ENCODE measurements at regions not wholly inside any gene's neighbourhood (a gene's known extent, or its start where the extent isn't known, plus 50 kb on each side); places are given as distances from the start of the nearest gene placed in this dataset.

GRCh38 chr14:101361044-101361443 lies 200.3 kb upstream of the DIO3 start:
- no peak for DNase-seq (ENCODE audit: unreplicated experiment)
- Mint-ChIP-seq H3K27me3 (ENCODE audit: insufficient read depth, unreplicated experiment) (peaks cover 7% of the 10 kb centered on the region), H3K9me3 (ENCODE audit: unreplicated experiment) (peaks cover 13% of the 10 kb centered on the region), H3K4me1 (ENCODE audit: insufficient read depth, unreplicated experiment) (no peaks in the 10 kb centered on the region), H3K27ac (ENCODE audit: low read depth, unreplicated experiment) (no peak overlapping the region), H3K4me3 (ENCODE audit: unreplicated experiment) (no peak overlapping the region), H3K36me3 (ENCODE audit: insufficient read depth, unreplicated experiment) (no peaks in the 10 kb centered on the region)
- no TSS peak for BruUV-seq (replicated peaks)
- TF ChIP-seq CTCF (IDR thresholded peaks at IDR 0.05; ENCODE audit: unreplicated experiment), result no peak
- ChIA-PET CTCF (interaction anchor here (0.5 kb wide), 1 partner anchor 713 kb away, joined by 3 read pairs; no protein-coding TSS in a partner anchor), POLR2A (no interaction called here)
- intact Hi-C loops (cut with micrococcal nuclease), result no loop called here

GRCh38 chr14:101361451-101362433 lies 199.6 kb upstream of the DIO3 start:
- POLR2A ChIA-PET, result no interaction called here
- CTCF ChIA-PET, result interaction anchor here (0.5 kb wide), 1 partner anchor 713 kb away, joined by 3 read pairs; no protein-coding TSS in a partner anchor
- Mint-ChIP-seq H3K4me1 (ENCODE audit: insufficient read depth, unreplicated experiment) (no peaks in the 10 kb centered on the region), H3K4me3 (ENCODE audit: unreplicated experiment) (no peak overlapping the region), H3K27ac (ENCODE audit: low read depth, unreplicated experiment) (no peak overlapping the region), H3K9me3 (ENCODE audit: unreplicated experiment) (peaks cover 7% of the 10 kb centered on the region), H3K36me3 (ENCODE audit: insufficient read depth, unreplicated experiment) (no peaks in the 10 kb centered on the region), H3K27me3 (ENCODE audit: insufficient read depth, unreplicated experiment) (peaks cover under 1% of the 10 kb centered on the region)
- intact Hi-C loops (cut with micrococcal nuclease), result no loop called here
- no TSS peak for BruUV-seq (replicated peaks)
- DNase-seq (ENCODE audit: unreplicated experiment), result no peak
- no peak for TF ChIP-seq CTCF (IDR thresholded peaks at IDR 0.05; ENCODE audit: unreplicated experiment)

GRCh38 chr14:101362529-101363260 lies 198.6 kb upstream of the DIO3 start:
- BruUV-seq (replicated peaks), result no TSS peak
- H3K27ac Mint-ChIP-seq (ENCODE audit: low read depth, unreplicated experiment), result no peak overlapping the region
- CTCF ChIA-PET, result no interaction called here
- H3K4me3 Mint-ChIP-seq (ENCODE audit: unreplicated experiment), result no peak overlapping the region
- TF ChIP-seq CTCF (IDR thresholded peaks at IDR 0.05; ENCODE audit: unreplicated experiment), result no peak
- intact Hi-C loops (cut with micrococcal nuclease), result no loop called here
- POLR2A ChIA-PET, result no interaction called here
- H3K27me3 Mint-ChIP-seq (ENCODE audit: insufficient read depth, unreplicated experiment), result no peaks in the 10 kb centered on the region
- no peaks in the 10 kb centered on the region for H3K36me3 Mint-ChIP-seq (ENCODE audit: insufficient read depth, unreplicated experiment)
- DNase-seq (ENCODE audit: unreplicated experiment), result no peak
- H3K9me3 Mint-ChIP-seq (ENCODE audit: unreplicated experiment), result peaks cover 7% of the 10 kb centered on the region
- no peaks in the 10 kb centered on the region for H3K4me1 Mint-ChIP-seq (ENCODE audit: insufficient read depth, unreplicated experiment)

- ChIA-PET CTCF (no interaction called here), POLR2A (no interaction called here)
- Mint-ChIP-seq H3K36me3 (ENCODE audit: insufficient read depth, unreplicated experiment) (no peaks in the 10 kb centered on the region), H3K4me1 (ENCODE audit: insufficient read depth, unreplicated experiment) (no peaks in the 10 kb centered on the region), H3K4me3 (ENCODE audit: unreplicated experiment) (no peak overlapping the region), H3K27ac (ENCODE audit: low read depth, unreplicated experiment) (no peak overlapping the region), H3K27me3 (ENCODE audit: insufficient read depth, unreplicated experiment) (no peaks in the 10 kb centered on the region), H3K9me3 (ENCODE audit: unreplicated experiment) (peaks cover 7% of the 10 kb centered on the region)
- DNase-seq (ENCODE audit: unreplicated experiment), result no peak
- BruUV-seq (replicated peaks), result no TSS peak
- intact Hi-C loops (cut with micrococcal nuclease), result no loop called here
- TF ChIP-seq CTCF (IDR thresholded peaks at IDR 0.05; ENCODE audit: unreplicated experiment), result no peak
Observed at GRCh38 chr14:101363261-101363555, 198.1 kb upstream of the DIO3 start.
